Adrenal gland (tissue), 5 donors: ENCODE measurements at regions not wholly inside any gene's neighbourhood (a gene's known extent, or its start where the extent isn't known, plus 50 kb on each side); places are given as distances from the start of the nearest gene placed in this dataset.

Experiments
- POLR2A ChIP-seq, 2 donors: fragments of 450-650 bp; IDR thresholded peaks; one replicate each; pipeline ENCODE4 v1.6.1; 2017; ENCODE audit warnings: antibody characterized with exemption in 2 of 2, mild to moderate bottlenecking in 2 of 2, moderate library complexity in 1 of 2
- TF ChIP-seq, protein P1 (sequence below), 6 experiments: fragments of 450-650 bp in 4 of 6; fragments of 200-600 bp in 2 of 6; sonication (generic) in 1 of 6; IDR thresholded peaks; 1 replicate in 5 of 6; 2 replicates in 1 of 6; pipeline versions ENCODE4 v1.5.1 to v1.8.0; 2016 to 2021; ENCODE audit warnings: antibody characterized with exemption in 6 of 6, mild to moderate bottlenecking in 2 of 6, moderate library complexity in 1 of 6
- donor health status: DM: no; HTN: no; CAD: no.

DNA sequence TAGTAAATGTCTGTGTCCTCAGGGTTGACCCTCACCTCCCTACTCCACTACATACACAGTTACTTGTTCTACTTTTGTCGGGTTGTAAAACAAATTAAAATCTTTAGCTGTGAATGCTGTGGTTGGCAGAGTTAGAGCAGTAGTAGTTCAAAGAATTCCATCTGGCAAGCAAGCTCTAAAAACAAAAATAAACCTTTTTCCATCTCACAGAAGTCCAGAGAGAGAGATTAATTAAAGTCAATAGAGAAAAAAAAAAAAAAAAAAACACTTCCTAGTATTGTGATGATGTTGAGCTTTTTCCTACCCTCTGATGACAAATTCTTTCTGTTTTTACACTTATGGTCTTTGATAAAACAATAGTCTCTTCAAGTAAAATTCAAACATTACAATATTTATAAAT, 338.4 kb downstream of the PCDH17 start:
- TF ChIP-seq, protein P1, sequence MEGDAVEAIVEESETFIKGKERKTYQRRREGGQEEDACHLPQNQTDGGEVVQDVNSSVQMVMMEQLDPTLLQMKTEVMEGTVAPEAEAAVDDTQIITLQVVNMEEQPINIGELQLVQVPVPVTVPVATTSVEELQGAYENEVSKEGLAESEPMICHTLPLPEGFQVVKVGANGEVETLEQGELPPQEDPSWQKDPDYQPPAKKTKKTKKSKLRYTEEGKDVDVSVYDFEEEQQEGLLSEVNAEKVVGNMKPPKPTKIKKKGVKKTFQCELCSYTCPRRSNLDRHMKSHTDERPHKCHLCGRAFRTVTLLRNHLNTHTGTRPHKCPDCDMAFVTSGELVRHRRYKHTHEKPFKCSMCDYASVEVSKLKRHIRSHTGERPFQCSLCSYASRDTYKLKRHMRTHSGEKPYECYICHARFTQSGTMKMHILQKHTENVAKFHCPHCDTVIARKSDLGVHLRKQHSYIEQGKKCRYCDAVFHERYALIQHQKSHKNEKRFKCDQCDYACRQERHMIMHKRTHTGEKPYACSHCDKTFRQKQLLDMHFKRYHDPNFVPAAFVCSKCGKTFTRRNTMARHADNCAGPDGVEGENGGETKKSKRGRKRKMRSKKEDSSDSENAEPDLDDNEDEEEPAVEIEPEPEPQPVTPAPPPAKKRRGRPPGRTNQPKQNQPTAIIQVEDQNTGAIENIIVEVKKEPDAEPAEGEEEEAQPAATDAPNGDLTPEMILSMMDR (IDR thresholded peaks at IDR 0.05), result no peak
- TF ChIP-seq POLR2A (IDR thresholded peaks at IDR 0.05), result no peak
